ENCODE measurements at regions not wholly inside any gene's neighbourhood (a gene's known extent, or its start where the extent isn't known, plus 50 kb on each side); places are given as distances from the start of the nearest gene placed in this dataset.
A peak's percentile ranks its signal among the peaks of the same experiment; 100 is the strongest.

DNA sequence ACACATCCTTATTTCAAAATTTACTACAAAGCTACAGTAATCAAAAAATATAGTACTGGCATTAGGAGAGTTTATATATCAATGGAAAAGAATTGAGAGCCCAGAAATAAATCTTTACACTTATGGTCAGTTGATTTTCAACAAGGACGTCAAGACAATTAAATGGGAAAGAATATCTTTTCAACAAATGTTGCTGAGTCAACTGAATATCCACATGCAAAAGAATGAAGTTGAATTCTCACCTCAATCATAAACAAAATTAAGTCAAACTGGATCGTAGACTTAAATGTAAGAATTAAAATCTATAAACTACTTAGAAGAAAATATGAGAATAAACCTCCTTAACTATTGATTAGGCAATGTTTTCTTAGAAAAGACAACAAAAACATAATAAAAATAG is 61.5 kb upstream of the PRR16 start:
- Histone ChIP-seq H3K9me3 (replicated peaks in 1 of 3) (no peaks in the 10 kb centered on the region), H3K4me1 (replicated peaks in 1 of 2) (peaks cover 0 to 7% of the 10 kb centered on the region in 2 donors), H3K27ac (no peak overlapping the region), H3K4me3 (no peak overlapping the region), H3K27me3 (no peaks in the 10 kb centered on the region), H3K36me3 (replicated peaks in 1 of 2) (no peaks in the 10 kb centered on the region)
- 72 to 79% (median 76%) methylated on average over 2 of the region's 2 CpGs for WGBS, 4 donors
- intact Hi-C loops (cut with DNase I): no loop called here
- no peak for DNase-seq
- no peak for TF ChIP-seq POLR2A (IDR thresholded peaks at IDR 0.05)
- TF ChIP-seq, protein P1, sequence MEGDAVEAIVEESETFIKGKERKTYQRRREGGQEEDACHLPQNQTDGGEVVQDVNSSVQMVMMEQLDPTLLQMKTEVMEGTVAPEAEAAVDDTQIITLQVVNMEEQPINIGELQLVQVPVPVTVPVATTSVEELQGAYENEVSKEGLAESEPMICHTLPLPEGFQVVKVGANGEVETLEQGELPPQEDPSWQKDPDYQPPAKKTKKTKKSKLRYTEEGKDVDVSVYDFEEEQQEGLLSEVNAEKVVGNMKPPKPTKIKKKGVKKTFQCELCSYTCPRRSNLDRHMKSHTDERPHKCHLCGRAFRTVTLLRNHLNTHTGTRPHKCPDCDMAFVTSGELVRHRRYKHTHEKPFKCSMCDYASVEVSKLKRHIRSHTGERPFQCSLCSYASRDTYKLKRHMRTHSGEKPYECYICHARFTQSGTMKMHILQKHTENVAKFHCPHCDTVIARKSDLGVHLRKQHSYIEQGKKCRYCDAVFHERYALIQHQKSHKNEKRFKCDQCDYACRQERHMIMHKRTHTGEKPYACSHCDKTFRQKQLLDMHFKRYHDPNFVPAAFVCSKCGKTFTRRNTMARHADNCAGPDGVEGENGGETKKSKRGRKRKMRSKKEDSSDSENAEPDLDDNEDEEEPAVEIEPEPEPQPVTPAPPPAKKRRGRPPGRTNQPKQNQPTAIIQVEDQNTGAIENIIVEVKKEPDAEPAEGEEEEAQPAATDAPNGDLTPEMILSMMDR (IDR thresholded peaks at IDR 0.05): no peak

DNA sequence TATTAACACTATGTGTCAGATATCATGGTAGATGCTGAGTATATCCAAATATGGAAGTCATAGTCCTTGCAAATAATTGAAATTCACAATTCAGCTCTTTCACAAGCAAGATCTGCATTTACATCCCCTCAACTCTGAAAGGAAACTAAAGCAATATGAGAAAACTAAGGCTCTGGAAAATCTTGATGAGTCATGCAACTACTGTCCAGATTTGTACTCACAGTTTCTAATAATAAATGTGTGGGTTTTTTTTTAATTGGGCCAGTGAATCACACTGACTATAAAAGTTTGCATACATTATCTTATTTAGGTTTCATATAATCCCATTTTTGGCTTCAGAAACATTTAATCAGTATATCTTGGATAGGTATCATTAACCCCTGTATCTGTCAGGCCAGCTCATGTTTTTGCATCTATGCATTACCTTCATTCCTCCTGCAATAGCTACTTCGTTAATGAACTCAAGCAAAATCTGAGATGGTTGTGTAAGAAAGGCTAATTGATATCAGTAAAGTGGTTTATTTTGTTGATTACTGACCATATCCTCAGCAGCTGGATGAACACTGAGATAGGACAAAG is 58.7 kb upstream of the PRR16 start:
- Histone ChIP-seq H3K27ac (peak overlapping the region in 1 of 5 donors; percentile 31), H3K4me1 (replicated peaks in 1 of 2) (peaks cover 0 to 7% of the 10 kb centered on the region in 2 donors), H3K27me3 (no peaks in the 10 kb centered on the region), H3K4me3 (no peak overlapping the region), H3K9me3 (replicated peaks in 1 of 3) (no peaks in the 10 kb centered on the region), H3K36me3 (replicated peaks in 1 of 2) (no peaks in the 10 kb centered on the region)
- intact Hi-C loops (cut with DNase I): no loop called here
- WGBS, 4 donors: 71 to 78% (median 75%) methylated on average over 1 of the region's 1 CpG
- no peak for DNase-seq
- TF ChIP-seq POLR2A (IDR thresholded peaks at IDR 0.05): no peak
- TF ChIP-seq, protein P1 (IDR thresholded peaks at IDR 0.05): no peak

DNA sequence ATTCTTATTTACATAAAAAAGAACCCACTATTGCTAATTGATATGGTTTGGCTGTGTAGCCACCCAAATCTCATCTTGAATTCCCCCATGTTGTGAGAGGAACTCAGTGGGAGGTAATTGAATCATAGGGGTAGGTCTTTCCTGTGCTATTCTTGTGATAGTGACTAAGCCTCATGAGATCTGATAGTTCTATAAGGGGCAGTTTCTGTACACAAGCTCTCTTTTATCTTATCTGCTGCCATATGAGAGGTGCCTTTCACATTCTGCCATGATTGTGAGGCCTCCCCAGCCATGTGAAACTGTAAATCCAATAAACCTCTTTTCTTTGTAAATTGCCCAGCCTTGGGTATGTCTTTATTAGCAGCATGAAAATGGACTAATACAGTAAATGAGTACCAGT is 58.2 kb upstream of the PRR16 start:
- no peaks in the 10 kb centered on the region for H3K9me3 ChIP-seq (replicated peaks in 1 of 3)
- no peak overlapping the region for H3K4me3 ChIP-seq
- no peak for DNase-seq
- H3K36me3 ChIP-seq (replicated peaks in 1 of 2): no peaks in the 10 kb centered on the region
- no peaks in the 10 kb centered on the region for H3K27me3 ChIP-seq
- H3K4me1 ChIP-seq (replicated peaks in 1 of 2): peaks cover 0 to 7% of the 10 kb centered on the region in 2 donors
- intact Hi-C loops (cut with DNase I): no loop called here
- no peak overlapping the region for H3K27ac ChIP-seq
- TF ChIP-seq, protein P1 (IDR thresholded peaks at IDR 0.05): no peak
- no peak for TF ChIP-seq POLR2A (IDR thresholded peaks at IDR 0.05)

DNA sequence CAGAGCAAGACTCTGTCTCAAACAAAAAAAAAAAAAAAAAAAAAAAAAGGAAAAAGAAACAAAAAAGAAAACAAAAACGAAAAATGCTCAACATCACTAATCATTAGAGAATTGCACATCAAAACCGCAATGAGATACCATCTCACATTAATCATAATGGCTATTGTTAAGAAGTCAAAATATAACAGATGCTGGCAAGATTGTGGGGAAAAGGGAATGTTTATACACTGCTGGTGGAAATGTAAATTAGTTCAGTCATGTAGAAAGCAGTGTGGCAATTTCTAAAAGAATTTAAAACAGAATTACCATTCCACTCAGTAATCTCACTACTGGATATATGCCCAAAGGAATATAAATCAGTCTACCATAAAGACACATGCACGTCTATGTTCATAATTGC is 50.4 kb upstream of the PRR16 start:
- no peak overlapping the region for H3K4me3 ChIP-seq
- no peaks in the 10 kb centered on the region for H3K36me3 ChIP-seq (replicated peaks in 1 of 2)
- no peak overlapping the region for H3K27ac ChIP-seq
- intact Hi-C loops (cut with DNase I): no loop called here
- TF ChIP-seq POLR2A (IDR thresholded peaks at IDR 0.05): no peak
- TF ChIP-seq, protein P1 (IDR thresholded peaks at IDR 0.05): no peak
- 73 to 77% (median 75%) methylated on average over 3 of the region's 3 CpGs for WGBS, 4 donors
- no peaks in the 10 kb centered on the region for H3K9me3 ChIP-seq (replicated peaks in 1 of 3)
- H3K27me3 ChIP-seq: no peaks in the 10 kb centered on the region
- H3K4me1 ChIP-seq (replicated peaks in 1 of 2): no peaks in the 10 kb centered on the region
- no peak for DNase-seq

Small RNA genes in the stretch of these regions (small RNA-seq; reads per million reads assigned to genes)
- 0 reads per million in 2 donors for gene RNU6-718P
